HepG2 (cell line): ENCODE measurements at regions not wholly inside any gene's neighbourhood (a gene's known extent, or its start where the extent isn't known, plus 50 kb on each side); places are given as distances from the start of the nearest gene placed in this dataset.

Experiments
- ATAC-seq: fragments of 200-7000 bp; cut with Tn5 transposase; 3 replicates; pipeline ENCODE4 v1.9.1; 2020; ENCODE audit warnings: mild to moderate bottlenecking, moderate library complexity
- BruUV-seq: library from RNA; stranded (reverse); fragments of 400-500 nt; replicated peaks from 2 replicates; lab custom pipeline; 2021; lab: Mats Ljungman, UMichigan
- CTCF ChIA-PET: fragments of 300-600 bp; formaldehyde crosslinking; extraction: SDS; loops from one replicate; lab custom pipeline; 2021; ENCODE audit warnings: low total read pairs, inconsistent platforms, low intra/inter-chr PET ratio; lab: Yijun Ruan, JAX
- POLR2A ChIA-PET: fragments of 350-600 bp; sonication (Branson Sonifier 250); formaldehyde crosslinking; loops from one replicate; lab custom pipeline; 2020; ENCODE audit warnings: antibody characterized with exemption, inconsistent platforms; lab: Yijun Ruan, JAX
- DNase-seq: peaks from one replicate; pipeline ENCODE4 v3.0.0-alpha.2; 2015; ENCODE audit warnings: low spot score
- FAIRE-seq: peaks from 3 replicates; lab custom pipeline; 2011; peaks lifted over from hg19 to GRCh38; lab: Jason Lieb, UNC
- H2AFZ ChIP-seq: one replicate; pipeline ENCODE4 v1.6.1; 2011; ENCODE audit warnings: low read length, inconsistent platforms
- H3K27ac ChIP-seq: fragments of 300-600 bp; 3 replicates; pipeline ENCODE4 v1.8.0; 2011; ENCODE audit warnings: mixed run types, mild to moderate bottlenecking, mixed read lengths, low read length, inconsistent platforms; ENCODE audit not compliant: insufficient read depth; ENCODE audit errors: extremely low read length
- H3K27me3 ChIP-seq, 2 experiments: fragments of 200-600 bp in 1 of 2; 2 replicates in 1 of 2; 3 replicates in 1 of 2; pipeline versions ENCODE4 v1.6.0 to v1.8.0; 2011; ENCODE audit warnings: low read length in 2 of 2, mild to moderate bottlenecking in 2 of 2, moderate library complexity in 2 of 2, inconsistent platforms in 1 of 2; ENCODE audit not compliant: insufficient read depth in 2 of 2, control insufficient read depth in 1 of 2
- H3K36me3 ChIP-seq, 2 experiments: fragments of 200-600 bp in 1 of 2; replicated peaks in 1 of 2; 2 replicates in 1 of 2; 3 replicates in 1 of 2; pipeline versions ENCODE4 v1.5.1 to v1.8.0; 2011; ENCODE audit warnings: low read length in 2 of 2, inconsistent platforms in 1 of 2; ENCODE audit not compliant: insufficient read depth in 2 of 2, control insufficient read depth in 1 of 2
- H3K4me1 ChIP-seq: 2 replicates; pipeline ENCODE4 v1.5.1; 2012; ENCODE audit warnings: low read length, inconsistent platforms; ENCODE audit not compliant: insufficient read depth
- H3K4me2 ChIP-seq: 2 replicates; pipeline ENCODE4 v1.6.0; 2011; ENCODE audit warnings: low read depth, low read length, inconsistent platforms
- H3K4me3 ChIP-seq, 3 experiments: fragments of 200-600 bp in 1 of 3; sonication (generic), shearing (Covaris generic) in 1 of 3; replicated peaks in 1 of 3; 2 replicates each; pipeline ENCODE4 v1.5.1; 2011 to 2016; ENCODE audit warnings: low read length in 3 of 3, inconsistent platforms in 2 of 3, low read depth in 2 of 3, mild to moderate bottlenecking in 2 of 3, control low read depth in 1 of 3, mixed read lengths in 1 of 3; ENCODE audit not compliant: insufficient read depth in 1 of 3
- H3K79me2 ChIP-seq: one replicate; pipeline ENCODE4 v1.6.1; 2011; ENCODE audit warnings: low read length, inconsistent platforms; ENCODE audit not compliant: insufficient read depth
- H3K9ac ChIP-seq: 2 replicates; pipeline ENCODE4 v1.6.0; 2011; ENCODE audit warnings: mild to moderate bottlenecking, low read depth, low read length, inconsistent platforms; ENCODE audit not compliant: insufficient read depth
- H3K9me3 ChIP-seq: 2 replicates; pipeline ENCODE4 v1.5.1; 2012; ENCODE audit warnings: mild to moderate bottlenecking, low read length
- H4K20me1 ChIP-seq: 2 replicates; pipeline ENCODE4 v1.6.0; 2011; ENCODE audit warnings: inconsistent platforms, mild to moderate bottlenecking, low read length, moderate library complexity; ENCODE audit not compliant: insufficient read depth
- EED ChIP-seq: sonication (generic); formaldehyde crosslinking; IDR thresholded peaks from 2 replicates; pipeline ENCODE4 v1.5.0; 2020; ENCODE audit warnings: mild to moderate bottlenecking, missing genetic modification reagents
- ELF4 ChIP-seq: sonication (generic); formaldehyde crosslinking; IDR thresholded peaks from 2 replicates; pipeline ENCODE4 v1.5.0; 2020; ENCODE audit warnings: missing genetic modification reagents, mild to moderate bottlenecking, moderate library complexity, borderline replicate concordance
- HOXA7 ChIP-seq: sonication (generic); formaldehyde crosslinking; IDR thresholded peaks from 2 replicates; pipeline ENCODE4 v1.8.1; 2022; ENCODE audit warnings: mild to moderate bottlenecking, missing genetic modification reagents, moderate library complexity
- JUNB ChIP-seq: sonication (generic); formaldehyde crosslinking; IDR thresholded peaks from 2 replicates; pipeline ENCODE4 v1.8.0; 2022; ENCODE audit warnings: missing genetic modification reagents, mild to moderate bottlenecking, borderline replicate concordance
- KAT7 ChIP-seq: IDR thresholded peaks from 2 replicates; pipeline ENCODE4 v1.6.1; 2018; ENCODE audit warnings: borderline replicate concordance, missing compliant biosample characterization
- MATR3 ChIP-seq: sonication (generic); formaldehyde crosslinking; IDR thresholded peaks from 2 replicates; pipeline ENCODE4 v1.4.0; 2020; ENCODE audit warnings: missing genetic modification reagents
- NFYB ChIP-seq: sonication (generic); formaldehyde crosslinking; IDR thresholded peaks from 2 replicates; pipeline ENCODE4 v1.4.0; 2020; ENCODE audit warnings: missing genetic modification reagents
- PAF1 ChIP-seq: IDR thresholded peaks from 2 replicates; pipeline ENCODE4 v1.6.1; 2016; ENCODE audit warnings: missing genetic modification reagents, missing compliant biosample characterization
- PHF20 ChIP-seq: sonication (generic); formaldehyde crosslinking; IDR thresholded peaks from 2 replicates; pipeline ENCODE4 v1.5.0; 2020; ENCODE audit warnings: mild to moderate bottlenecking, missing genetic modification reagents
- RARG ChIP-seq: sonication (generic); formaldehyde crosslinking; IDR thresholded peaks from 2 replicates; pipeline ENCODE4 v1.4.0; 2020; ENCODE audit warnings: low read depth, mild to moderate bottlenecking, missing genetic modification reagents
- RXRA ChIP-seq: sonication (generic); formaldehyde crosslinking; IDR thresholded peaks from 2 replicates; pipeline ENCODE4 v1.5.1; 2020; ENCODE audit warnings: missing genetic modification reagents
- SUZ12 ChIP-seq: fragments of 150-350 bp; IDR thresholded peaks from 2 replicates; pipeline ENCODE4 v1.6.1; 2014; ENCODE audit warnings: low read depth, low read length
- TERF1 ChIP-seq: sonication (generic); formaldehyde crosslinking; IDR thresholded peaks from 2 replicates; pipeline ENCODE4 v1.8.0; 2022; ENCODE audit warnings: mild to moderate bottlenecking, missing genetic modification reagents, moderate library complexity
- ZNF329 ChIP-seq: sonication (generic); formaldehyde crosslinking; IDR thresholded peaks from 2 replicates; pipeline ENCODE4 v1.9.0; 2021; ENCODE audit warnings: low read depth, mild to moderate bottlenecking, missing genetic modification reagents
- ZNF460 ChIP-seq: sonication (generic); formaldehyde crosslinking; IDR thresholded peaks from 2 replicates; pipeline ENCODE4 v1.5.1; 2020; ENCODE audit warnings: missing genetic modification reagents, mild to moderate bottlenecking, borderline replicate concordance
- ZNF543 ChIP-seq: sonication (generic); formaldehyde crosslinking; IDR thresholded peaks from 2 replicates; pipeline ENCODE4 v1.4.0; 2020; ENCODE audit warnings: mild to moderate bottlenecking, missing genetic modification reagents
- ZNF776 ChIP-seq: sonication (generic); formaldehyde crosslinking; IDR thresholded peaks from 2 replicates; pipeline ENCODE4 v1.4.0; 2020; ENCODE audit warnings: mild to moderate bottlenecking, missing genetic modification reagents
- WGBS: methylation state at CpG from one replicate; pipeline ENCODE4 v1.1.6; 2017; ENCODE audit warnings: low lambda C conversion rate; 5-methylcytosine and 5-hydroxymethylcytosine counted together
- in situ Hi-C: cut with HindIII; loops from 2 replicates; pipeline ENCODE4 v1.10.0; 2017; ENCODE audit warnings: low pct_unique_long_range_greater_than_20kb; ENCODE audit not compliant: extremely low pct_ligation_motif_present
- intact Hi-C: fragments of 100-400 bp; cut with micrococcal nuclease; formaldehyde crosslinking; loops from one replicate; pipeline ENCODE4 v1.10.0; 2022; ENCODE audit not compliant: unreplicated experiment

- no peak overlapping the region for H2AFZ ChIP-seq
- in situ Hi-C loops, result no loop called here
- H3K4me3 ChIP-seq, result no peak overlapping the region
- ATAC-seq (no peak), DNase-seq (no peak), FAIRE-seq (no peak)
- CTCF ChIA-PET, result no interaction called here
- POLR2A ChIA-PET, result no interaction called here
- H3K36me3 ChIP-seq, result no peaks in the 10 kb centered on the region
- no peaks in the 10 kb centered on the region for H3K4me1 ChIP-seq
- H3K9me3 ChIP-seq, result no peaks in the 10 kb centered on the region
- intact Hi-C loops, result no loop called here
- H3K27me3 ChIP-seq, result peaks cover 2 to 62% of the 10 kb centered on the region in 2 experiments; a peak in 4 of 5 replicates
- H3K79me2 ChIP-seq, result no peaks in the 10 kb centered on the region
- H3K9ac ChIP-seq, result no peak overlapping the region
- WGBS, result 28% methylated on average over 5 of the region's 7 CpGs
- no TSS peak for BruUV-seq
- H3K4me2 ChIP-seq, result no peak overlapping the region
- TF ChIP-seq ZNF543 (CRISPR knock-in tag), result no peak
- no peak overlapping the region for H3K27ac ChIP-seq
- no peaks in the 10 kb centered on the region for H4K20me1 ChIP-seq
Measured at GRCh38 chr6:44558024-44558831, 170.7 kb downstream of the CDC5L start.

- no peak for TF ChIP-seq PAF1 (CRISPR knock-in tag)
- no peak for TF ChIP-seq ELF4 (CRISPR knock-in tag)
- TF ChIP-seq ZNF329 (CRISPR knock-in tag), result no peak
- no peak for TF ChIP-seq RARG
- TF ChIP-seq NFYB (CRISPR knock-in tag), result no peak
- no peak for TF ChIP-seq SUZ12
- no peak for TF ChIP-seq JUNB
- TF ChIP-seq HOXA7, result no peak
- TF ChIP-seq PHF20 (CRISPR knock-in tag), result no peak
- TF ChIP-seq MATR3, result no peak
- no peak for TF ChIP-seq KAT7 (CRISPR knock-in tag)
- no peak for TF ChIP-seq RXRA
- TF ChIP-seq ZNF776 (CRISPR knock-in tag), result no peak
- no peak for TF ChIP-seq TERF1 (CRISPR knock-in tag)
- no peak for TF ChIP-seq EED
- no peak for TF ChIP-seq ZNF460 (CRISPR knock-in tag)
- Histone ChIP-seq H3K27ac (no peak overlapping the region), H3K4me1 (no peaks in the 10 kb centered on the region), H3K27me3 (peaks cover 2 to 65% of the 10 kb centered on the region in 2 experiments; a peak in 4 of 5 replicates), H3K9ac (no peak overlapping the region), H3K36me3 (no peaks in the 10 kb centered on the region), H3K79me2 (no peaks in the 10 kb centered on the region), H2AFZ (no peak overlapping the region), H4K20me1 (no peaks in the 10 kb centered on the region), H3K4me2 (no peak overlapping the region), H3K9me3 (no peaks in the 10 kb centered on the region), H3K4me3 (no peak overlapping the region)
- ATAC-seq (no peak), FAIRE-seq (no peak), DNase-seq (no peak)
- WGBS, result 0% methylated on average over 2 of the region's 2 CpGs
- in situ Hi-C loops, result no loop called here
- POLR2A ChIA-PET, result no interaction called here
- no TSS peak for BruUV-seq
- CTCF ChIA-PET, result no interaction called here
- intact Hi-C loops, result no loop called here
Measured at GRCh38 chr6:44558832-44559251, 171.3 kb downstream of the CDC5L start.
